Femur (tissue), 1 donor: ENCODE measurements at regions not wholly inside any gene's neighbourhood (a gene's known extent, or its start where the extent isn't known, plus 50 kb on each side); places are given as distances from the start of the nearest gene placed in this dataset.

Experiments used
- DNase-seq: peaks from one replicate; pipeline ENCODE4 v3.0.0-alpha.2; 2017

GRCh38 chr17:73936908-73937627 is 266.4 kb upstream of the RPL38 start:
- DNase-seq: no peak

DNA sequence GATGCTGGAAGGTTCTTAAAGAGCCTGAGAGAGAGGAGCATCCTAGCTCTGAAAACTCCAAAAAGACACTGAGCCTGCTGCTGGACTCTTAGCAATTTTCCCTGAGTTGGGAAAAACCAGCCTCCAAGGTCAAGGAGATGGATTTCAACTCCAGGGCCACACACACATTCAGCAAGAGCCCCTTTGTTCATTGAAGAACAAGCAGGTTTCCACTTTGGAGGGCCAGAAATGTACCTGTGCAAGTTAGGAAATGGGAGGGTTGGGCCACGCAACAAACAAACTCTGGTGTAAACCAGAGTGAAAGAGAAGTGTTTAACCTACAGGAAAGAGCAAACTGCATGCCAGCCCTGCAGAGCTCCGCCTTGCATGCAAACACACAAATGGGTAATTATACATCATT is 264.8 kb upstream of the RPL38 start:
- no peak for DNase-seq

GRCh38 chr17:73939806-73940205 is 263.7 kb upstream of the RPL38 start:
- DNase-seq: no peak

DNA sequence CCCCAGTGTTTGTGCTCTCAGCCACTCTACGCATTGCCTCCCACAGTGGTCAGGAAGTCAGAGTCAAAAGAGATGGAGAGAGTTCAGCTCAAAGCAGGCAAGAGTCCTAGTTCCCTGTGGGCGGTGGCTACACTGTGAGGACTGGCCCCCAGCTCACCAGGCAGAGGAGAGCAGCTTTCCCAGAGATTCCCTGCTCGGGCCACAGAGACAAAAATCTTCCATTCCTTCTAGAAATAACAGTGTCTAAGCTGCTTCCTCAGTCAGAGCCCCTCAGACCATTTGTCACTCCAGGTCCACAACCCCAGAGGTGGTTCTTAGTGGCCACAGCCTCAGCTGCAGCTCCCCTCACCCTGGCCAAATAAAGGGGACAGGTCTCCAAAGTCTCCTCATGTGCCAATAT is 263.0 kb upstream of the RPL38 start:
- DNase-seq: no peak

- DNase-seq: no peak
Observed at GRCh38 chr17:73941919-73942530, 261.5 kb upstream of the RPL38 start.

GRCh38 chr17:73942703-73943415 is 260.6 kb upstream of the RPL38 start:
- no peak for DNase-seq

DNA sequence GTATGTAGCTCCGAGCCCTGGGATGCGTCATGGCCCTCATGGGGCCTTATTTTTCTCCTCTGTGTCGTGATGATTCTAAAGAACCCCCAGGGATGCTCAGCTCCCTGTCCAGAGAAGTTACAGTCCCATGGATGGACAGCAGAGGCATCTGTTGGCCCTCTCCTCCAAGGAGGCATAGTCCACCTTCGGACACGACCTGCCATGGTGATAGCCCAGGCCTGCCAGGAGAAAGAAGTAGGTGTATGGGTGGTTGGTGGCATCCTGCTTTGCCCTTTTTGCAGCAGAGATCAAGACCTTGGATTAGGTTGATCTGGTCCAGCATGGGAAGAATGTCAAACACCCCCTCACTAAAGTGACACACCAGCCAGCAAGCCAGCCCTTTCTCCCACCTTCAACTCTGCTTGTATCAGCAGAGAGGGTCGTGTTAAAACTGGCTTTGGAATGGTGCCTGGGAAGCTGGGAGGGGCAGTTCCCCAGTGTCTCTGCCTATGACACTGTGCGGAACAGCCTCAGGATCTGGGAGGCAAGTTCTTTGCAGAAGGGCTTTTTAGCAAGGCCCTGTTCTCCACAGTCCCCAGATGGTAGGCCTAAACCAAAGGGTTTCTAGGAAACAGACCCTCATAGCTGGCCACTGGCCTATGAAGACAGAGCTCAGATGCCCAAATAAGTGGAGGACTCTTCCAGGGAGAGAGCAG is 259.9 kb upstream of the RPL38 start:
- DNase-seq: no peak

DNA sequence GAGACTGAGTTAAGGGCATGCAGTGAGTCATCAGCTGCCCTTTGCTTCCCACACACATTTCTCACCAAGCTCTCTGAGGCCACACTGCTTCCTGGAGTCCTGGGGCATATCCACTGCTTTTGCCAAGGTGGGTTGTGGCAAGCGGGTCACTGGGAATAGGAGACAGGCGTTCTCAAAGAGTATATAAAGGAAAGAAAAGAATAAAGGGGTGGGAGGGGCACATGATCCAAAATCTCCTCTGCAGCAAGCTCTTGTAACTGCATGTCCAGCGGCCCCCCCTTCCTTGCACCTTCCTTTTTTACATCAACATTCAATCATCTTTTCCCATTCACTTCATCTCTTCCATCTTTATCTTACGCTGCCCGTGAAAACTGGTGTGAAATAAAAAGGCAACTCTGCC is 259.1 kb upstream of the RPL38 start:
- DNase-seq: no peak

DNA sequence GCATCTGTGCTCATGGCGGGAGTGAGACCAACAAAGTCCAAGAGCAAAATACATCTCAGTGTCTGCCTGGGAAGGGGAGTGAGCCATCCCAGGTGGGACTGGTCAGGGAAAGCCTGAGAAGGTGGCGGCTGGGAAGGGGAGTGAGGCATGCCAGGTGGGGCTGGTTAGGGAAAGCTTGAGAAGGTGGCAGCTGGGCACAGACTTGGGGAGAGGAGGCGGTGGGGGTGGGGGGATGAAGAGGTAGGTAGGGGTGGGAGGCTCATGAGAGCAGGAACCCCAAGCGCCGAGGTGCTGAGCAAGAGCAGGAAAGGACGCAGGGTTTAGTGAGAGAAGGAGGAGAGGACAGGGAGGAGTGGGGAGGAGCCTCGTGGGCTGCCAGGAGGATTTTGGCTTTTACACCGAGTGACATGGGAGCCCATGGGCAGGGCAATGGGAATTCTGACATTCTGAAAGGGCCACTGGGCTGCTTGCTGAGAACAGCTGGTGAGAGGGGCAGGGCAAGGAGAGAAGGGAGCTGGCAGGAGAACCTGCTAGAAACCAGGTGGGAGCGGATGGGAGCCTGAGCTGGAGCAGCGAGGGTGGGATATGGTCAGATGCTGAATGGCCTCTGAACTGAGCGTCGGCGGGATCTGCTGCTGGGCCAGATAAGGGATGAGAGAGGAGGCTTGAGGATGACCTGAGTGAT is 256.1 kb upstream of the RPL38 start:
- DNase-seq: no peak

- no peak for DNase-seq
Observed at GRCh38 chr17:73947966-73948355, 255.5 kb upstream of the RPL38 start.

DNA sequence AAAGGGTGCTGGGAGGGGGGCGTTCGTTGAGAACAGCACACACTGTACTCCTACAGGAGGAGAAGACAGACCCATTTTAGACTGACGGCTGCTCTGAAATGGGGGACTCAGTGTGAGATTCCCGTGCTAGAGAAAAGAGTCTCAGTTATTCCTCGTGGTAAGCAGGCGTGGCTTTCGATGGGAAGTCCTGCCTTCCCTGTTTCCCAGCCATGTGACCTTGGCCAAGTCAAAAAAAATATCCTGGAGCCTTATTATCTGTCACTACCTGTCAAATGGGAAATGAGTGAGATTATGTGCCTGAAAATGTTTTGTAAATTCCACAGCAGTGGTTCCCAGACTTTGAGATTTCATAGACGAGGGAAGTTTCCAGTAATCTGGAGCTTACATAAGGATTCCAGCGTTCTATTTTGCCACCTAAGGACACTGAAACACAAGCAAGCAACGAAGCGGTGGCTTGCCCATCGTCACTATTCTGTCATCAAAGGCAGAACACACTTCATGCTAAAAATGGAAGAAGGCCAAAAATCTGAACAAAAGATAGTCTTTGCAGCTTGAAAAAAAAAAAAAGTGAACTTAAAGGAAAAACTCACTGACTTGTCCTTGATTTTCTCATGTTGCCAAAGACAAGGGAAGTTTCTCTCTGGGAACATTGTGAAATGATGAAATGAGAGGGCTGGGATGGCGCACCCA is 253.4 kb upstream of the RPL38 start:
- DNase-seq: no peak

DNA sequence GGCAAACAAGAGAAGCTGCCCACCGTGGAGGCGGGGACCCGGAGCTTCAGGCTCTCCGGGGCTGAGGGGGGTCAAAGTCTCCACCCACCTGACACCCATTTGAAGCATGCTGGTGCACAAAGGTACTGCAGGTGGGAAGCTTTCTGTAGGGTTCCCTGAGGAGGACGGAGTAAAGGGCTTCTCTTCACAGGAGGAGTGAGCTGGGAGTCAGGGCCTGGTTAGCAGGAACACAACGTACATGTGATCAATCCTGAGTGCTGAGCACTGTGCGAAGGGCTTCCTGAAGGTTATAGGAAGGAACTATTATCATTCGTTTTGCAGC is 252.9 kb upstream of the RPL38 start:
- DNase-seq: no peak

GRCh38 chr17:73952082-73952479 is 251.4 kb upstream of the RPL38 start:
- peak; percentile 67 for DNase-seq

DNA sequence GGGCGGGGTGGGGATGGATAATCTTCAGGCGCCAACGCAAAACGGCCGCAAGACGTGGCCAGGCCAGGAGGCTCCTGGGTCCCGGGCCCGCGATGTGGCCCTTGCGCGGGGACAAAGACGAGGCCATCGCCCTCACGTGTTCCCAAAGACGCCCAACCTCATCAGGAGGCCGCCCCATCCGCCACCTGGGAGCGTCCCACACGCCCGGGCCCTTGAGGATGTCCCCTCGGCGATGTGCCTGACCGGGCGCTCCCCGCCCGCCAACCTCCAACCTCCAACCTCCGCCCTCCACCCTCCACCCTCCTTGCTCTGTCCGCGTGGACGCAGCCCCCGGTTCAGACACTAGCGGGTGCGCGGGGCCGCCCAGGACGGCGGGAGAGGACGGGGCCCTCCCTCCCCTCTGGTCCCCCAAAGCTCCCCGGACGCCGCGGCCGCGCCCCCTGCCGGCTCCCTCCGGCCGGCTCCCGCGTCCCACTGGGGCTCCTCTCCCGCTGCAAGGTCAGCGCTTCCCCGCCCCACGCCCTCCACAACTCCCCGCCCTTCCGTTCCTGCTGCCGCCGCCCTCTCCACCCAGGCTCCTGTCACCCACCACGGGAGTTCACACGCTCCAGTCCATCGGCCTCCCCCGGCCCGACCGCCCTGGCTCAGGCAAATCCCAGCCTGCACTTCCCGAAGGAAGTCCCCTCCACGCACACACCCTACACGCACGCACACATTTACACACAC is 250.8 kb upstream of the RPL38 start:
- peak; percentile 46 for DNase-seq

DNA sequence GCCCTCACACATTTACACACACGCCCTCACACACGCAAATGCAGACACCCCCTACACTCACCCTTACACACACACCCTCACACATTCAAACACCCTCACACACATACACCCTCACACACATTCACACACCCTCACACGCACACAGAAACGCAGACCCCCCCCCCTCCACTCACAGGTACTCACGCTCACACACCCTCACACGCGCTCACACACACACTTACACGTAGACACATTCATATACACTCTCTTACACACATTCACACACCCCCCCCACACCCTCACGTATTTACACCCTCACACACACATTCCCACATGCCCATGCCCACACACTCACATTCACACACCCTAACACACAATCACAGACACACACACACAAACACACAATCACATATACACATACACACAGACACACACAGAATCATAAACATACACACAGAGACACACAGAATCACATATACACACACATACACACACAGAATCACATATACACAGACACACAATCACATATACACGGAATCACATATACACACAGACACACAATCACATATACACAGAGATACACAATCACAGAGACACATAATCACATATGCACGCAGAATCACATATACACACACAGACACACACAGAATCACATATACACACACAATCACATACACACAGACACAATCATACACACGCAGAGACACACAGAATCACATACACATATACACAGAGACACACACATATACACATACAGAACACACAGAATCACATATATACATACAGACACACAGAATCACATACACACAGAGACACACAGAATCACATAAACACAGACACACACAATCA is 250.1 kb upstream of the RPL38 start:
- no peak for DNase-seq

DNA sequence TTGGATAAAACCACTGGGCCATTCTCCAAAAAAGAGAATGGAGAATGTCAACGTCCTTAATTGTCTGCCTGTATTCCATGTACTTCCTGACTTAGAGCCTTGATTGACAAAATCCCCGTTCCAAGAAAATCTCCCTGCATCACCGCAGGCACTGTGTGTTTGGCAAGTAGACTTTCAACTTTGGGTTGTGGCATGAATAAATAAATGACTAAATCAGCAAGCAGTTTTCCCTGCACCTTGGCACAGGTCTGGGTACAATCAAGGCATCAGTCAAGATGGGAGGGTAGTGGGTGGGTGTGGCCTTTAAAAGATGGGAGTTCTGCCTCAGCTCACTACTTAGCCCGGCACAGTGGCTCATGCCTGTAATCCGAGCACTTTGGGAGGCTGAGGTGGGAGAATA is 248.5 kb upstream of the RPL38 start:
- DNase-seq: no peak

- DNase-seq: no peak
Observed at GRCh38 chr17:73955616-73956015, 247.9 kb upstream of the RPL38 start.

GRCh38 chr17:73956169-73956568 is 247.3 kb upstream of the RPL38 start:
- DNase-seq: no peak

GRCh38 chr17:73956595-73957465 is 246.6 kb upstream of the RPL38 start:
- DNase-seq: peak; percentile 43

DNA sequence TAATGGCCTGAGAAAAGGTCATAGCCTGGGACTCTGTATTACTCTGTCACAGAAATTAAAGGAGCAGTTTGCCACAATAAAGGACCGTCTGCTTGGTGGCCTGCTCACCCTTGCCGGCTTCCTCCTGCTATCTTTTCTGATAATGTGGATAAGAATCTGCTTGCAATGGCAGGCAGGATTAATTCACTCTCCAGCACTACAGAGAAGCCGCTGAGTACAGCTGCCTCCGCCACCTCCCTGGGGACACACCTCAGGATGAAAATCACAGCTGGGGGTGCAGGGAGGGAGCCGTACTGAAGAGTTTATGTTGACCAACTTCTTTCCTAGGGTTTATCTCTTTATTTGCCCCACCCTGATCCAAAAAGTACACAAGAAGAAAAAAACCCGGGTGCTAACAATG is 245.9 kb upstream of the RPL38 start:
- DNase-seq: no peak
